ENCODE measurements at regions not wholly inside any gene's neighbourhood (a gene's known extent, or its start where the extent isn't known, plus 50 kb on each side); places are given as distances from the start of the nearest gene placed in this dataset.

DNA sequence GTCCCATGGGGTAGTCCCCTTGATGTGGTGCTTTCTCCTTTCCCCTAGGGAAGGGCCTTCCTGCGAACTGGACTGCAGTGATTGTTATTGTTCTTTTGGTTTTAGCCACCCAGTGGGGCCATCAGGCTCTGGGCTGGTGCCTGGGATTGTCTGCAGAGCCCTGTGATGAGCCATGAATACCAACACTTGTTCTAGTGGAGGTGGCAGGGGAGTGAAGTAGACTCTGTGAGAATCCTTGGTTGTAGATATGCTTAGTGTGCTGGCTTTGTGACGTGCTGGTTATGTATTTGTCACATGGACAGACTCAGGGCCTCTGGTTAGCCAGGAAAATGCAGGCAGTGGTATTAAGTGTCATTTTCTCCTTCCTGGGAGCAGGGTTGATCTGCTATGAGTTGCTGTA lies 51.8 kb upstream of the NDUFB4 start:
- FAIRE-seq, result no peak

DNA sequence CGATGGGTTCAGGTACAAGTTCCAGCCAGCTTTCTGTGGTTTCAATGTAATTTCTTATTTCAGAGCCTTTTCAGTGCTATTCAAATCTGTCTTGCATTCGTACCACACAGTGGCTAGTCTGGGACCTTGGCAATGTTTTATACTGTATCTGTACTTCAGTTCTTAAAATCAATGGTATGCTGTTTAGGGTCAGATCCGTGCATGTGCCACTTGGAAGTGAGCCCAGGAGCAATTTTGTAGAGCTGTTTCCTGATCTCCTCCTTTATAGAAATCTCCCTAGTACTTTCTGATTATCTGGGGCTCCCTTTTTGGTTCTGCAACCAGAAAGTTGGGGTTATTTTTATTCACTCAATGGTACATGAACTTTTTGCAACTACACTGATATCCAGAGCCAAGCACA lies 59.5 kb upstream of the NDUFB4 start:
- Histone ChIP-seq H3K27ac (ENCODE audit: low read depth, low read length) (no peak overlapping the region), H3K79me2 (ENCODE audit: insufficient read depth, low read length) (no peaks in the 10 kb centered on the region), H3K4me1 (ENCODE audit: insufficient read depth, low read length) (no peaks in the 10 kb centered on the region), H3K9ac (ENCODE audit: low read length) (no peak overlapping the region), H3K4me3 (ENCODE audit: insufficient read depth, low read depth, low read length) (no peak overlapping the region), H3K36me3 (ENCODE audit: insufficient read depth, low read length) (no peaks in the 10 kb centered on the region), H4K20me1 (ENCODE audit: insufficient read depth, low read length) (no peaks in the 10 kb centered on the region), H3K4me2 (ENCODE audit: low read length) (no peak overlapping the region), H3K9me3 (ENCODE audit: insufficient read depth, low read depth, low read length) (peaks cover 3% of the 10 kb centered on the region), H3K27me3 (ENCODE audit: insufficient read depth, low read length) (no peaks in the 10 kb centered on the region), H2AFZ (ENCODE audit: low read depth, low read length) (no peak overlapping the region)
- peaks cover 16% of the 10 kb centered on the region for H3K9me3 Mint-ChIP-seq (ENCODE audit: unreplicated experiment)
- TF ChIP-seq, protein P1, sequence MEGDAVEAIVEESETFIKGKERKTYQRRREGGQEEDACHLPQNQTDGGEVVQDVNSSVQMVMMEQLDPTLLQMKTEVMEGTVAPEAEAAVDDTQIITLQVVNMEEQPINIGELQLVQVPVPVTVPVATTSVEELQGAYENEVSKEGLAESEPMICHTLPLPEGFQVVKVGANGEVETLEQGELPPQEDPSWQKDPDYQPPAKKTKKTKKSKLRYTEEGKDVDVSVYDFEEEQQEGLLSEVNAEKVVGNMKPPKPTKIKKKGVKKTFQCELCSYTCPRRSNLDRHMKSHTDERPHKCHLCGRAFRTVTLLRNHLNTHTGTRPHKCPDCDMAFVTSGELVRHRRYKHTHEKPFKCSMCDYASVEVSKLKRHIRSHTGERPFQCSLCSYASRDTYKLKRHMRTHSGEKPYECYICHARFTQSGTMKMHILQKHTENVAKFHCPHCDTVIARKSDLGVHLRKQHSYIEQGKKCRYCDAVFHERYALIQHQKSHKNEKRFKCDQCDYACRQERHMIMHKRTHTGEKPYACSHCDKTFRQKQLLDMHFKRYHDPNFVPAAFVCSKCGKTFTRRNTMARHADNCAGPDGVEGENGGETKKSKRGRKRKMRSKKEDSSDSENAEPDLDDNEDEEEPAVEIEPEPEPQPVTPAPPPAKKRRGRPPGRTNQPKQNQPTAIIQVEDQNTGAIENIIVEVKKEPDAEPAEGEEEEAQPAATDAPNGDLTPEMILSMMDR (IDR thresholded peaks at IDR 0.05; ENCODE audit: insufficient read depth, low read depth, low read length), result no peak
- TF ChIP-seq EZH2 (IDR thresholded peaks at IDR 0.05; ENCODE audit: insufficient read depth, low read length), result no peak
- no peak overlapping the region for H3K4me3 Mint-ChIP-seq (ENCODE audit: unreplicated experiment)
- H3K27me3 Mint-ChIP-seq (ENCODE audit: low read depth, unreplicated experiment), result no peaks in the 10 kb centered on the region
- no peak overlapping the region for H3K27ac Mint-ChIP-seq (ENCODE audit: unreplicated experiment)
- no peaks in the 10 kb centered on the region for H3K36me3 Mint-ChIP-seq (ENCODE audit: low read depth, unreplicated experiment)
- DNase-seq (ENCODE audit: low read depth) (no peak), FAIRE-seq (no peak)
- H3K4me1 Mint-ChIP-seq (ENCODE audit: low read depth, unreplicated experiment), result no peaks in the 10 kb centered on the region

More for the DNA sequence above, 51.8 kb upstream of the NDUFB4 start:
- no peaks in the 10 kb centered on the region for H3K4me1 ChIP-seq (ENCODE audit: insufficient read depth, low read length)
- H3K27me3 ChIP-seq (ENCODE audit: insufficient read depth, low read length), result no peaks in the 10 kb centered on the region
- H2AFZ ChIP-seq (ENCODE audit: low read depth, low read length), result no peak overlapping the region
- Mint-ChIP-seq H3K4me3 (ENCODE audit: unreplicated experiment) (no peak overlapping the region), H3K27me3 (ENCODE audit: low read depth, unreplicated experiment) (peaks cover 2% of the 10 kb centered on the region), H3K4me1 (ENCODE audit: low read depth, unreplicated experiment) (no peaks in the 10 kb centered on the region), H3K27ac (ENCODE audit: unreplicated experiment) (no peak overlapping the region), H3K36me3 (ENCODE audit: low read depth, unreplicated experiment) (peaks cover 2% of the 10 kb centered on the region), H3K9me3 (ENCODE audit: unreplicated experiment) (peaks cover 16% of the 10 kb centered on the region)
- no peak overlapping the region for H3K27ac ChIP-seq (ENCODE audit: low read depth, low read length)
- no peaks in the 10 kb centered on the region for H3K36me3 ChIP-seq (ENCODE audit: insufficient read depth, low read length)
- H3K4me2 ChIP-seq (ENCODE audit: low read length), result no peak overlapping the region
- no peaks in the 10 kb centered on the region for H3K9me3 ChIP-seq (ENCODE audit: insufficient read depth, low read depth, low read length)
- DNase-seq (ENCODE audit: low read depth), result no peak
- no peak for TF ChIP-seq EZH2 (IDR thresholded peaks at IDR 0.05; ENCODE audit: insufficient read depth, low read length)
- TF ChIP-seq, protein P1 (IDR thresholded peaks at IDR 0.05; ENCODE audit: insufficient read depth, low read depth, low read length), result no peak
- no peaks in the 10 kb centered on the region for H4K20me1 ChIP-seq (ENCODE audit: insufficient read depth, low read length)
- no peaks in the 10 kb centered on the region for H3K79me2 ChIP-seq (ENCODE audit: insufficient read depth, low read length)
- H3K4me3 ChIP-seq (ENCODE audit: insufficient read depth, low read depth, low read length), result no peak overlapping the region
- H3K9ac ChIP-seq (ENCODE audit: low read length), result no peak overlapping the region

DNA sequence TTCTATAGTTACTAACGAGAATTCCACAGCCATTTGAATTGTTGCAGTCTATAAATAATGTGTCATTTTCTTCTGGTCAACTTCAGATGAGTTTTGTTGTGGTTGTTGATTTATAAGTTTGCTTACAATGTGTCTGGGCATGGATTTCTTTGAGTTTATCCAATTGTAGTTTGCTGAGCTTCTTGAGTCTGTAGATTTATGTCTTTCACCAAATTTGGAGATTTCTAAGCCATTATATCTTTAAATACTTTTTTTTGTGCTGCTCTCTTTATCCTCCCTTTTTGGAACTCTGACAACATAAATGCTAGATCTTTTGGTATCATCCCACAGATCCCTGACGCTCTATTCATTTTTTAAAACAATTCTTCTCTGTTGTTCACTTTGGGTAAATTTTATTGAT lies 63.2 kb upstream of the NDUFB4 start:
- Histone ChIP-seq H3K9ac (ENCODE audit: low read length) (no peak overlapping the region), H3K9me3 (ENCODE audit: insufficient read depth, low read depth, low read length) (no peaks in the 10 kb centered on the region), H3K4me2 (ENCODE audit: low read length) (no peak overlapping the region), H2AFZ (ENCODE audit: low read depth, low read length) (no peak overlapping the region), H3K79me2 (ENCODE audit: insufficient read depth, low read length) (no peaks in the 10 kb centered on the region), H3K4me3 (ENCODE audit: insufficient read depth, low read depth, low read length) (no peak overlapping the region), H3K36me3 (ENCODE audit: insufficient read depth, low read length) (no peaks in the 10 kb centered on the region), H3K27me3 (ENCODE audit: insufficient read depth, low read length) (no peaks in the 10 kb centered on the region), H4K20me1 (ENCODE audit: insufficient read depth, low read length) (no peaks in the 10 kb centered on the region), H3K27ac (ENCODE audit: low read depth, low read length) (no peak overlapping the region), H3K4me1 (ENCODE audit: insufficient read depth, low read length) (no peaks in the 10 kb centered on the region)
- no peak for FAIRE-seq
- Mint-ChIP-seq H3K9me3 (ENCODE audit: unreplicated experiment) (peaks cover 2% of the 10 kb centered on the region), H3K27ac (ENCODE audit: unreplicated experiment) (no peak overlapping the region), H3K4me1 (ENCODE audit: low read depth, unreplicated experiment) (no peaks in the 10 kb centered on the region), H3K36me3 (ENCODE audit: low read depth, unreplicated experiment) (no peaks in the 10 kb centered on the region), H3K4me3 (ENCODE audit: unreplicated experiment) (no peak overlapping the region), H3K27me3 (ENCODE audit: low read depth, unreplicated experiment) (no peaks in the 10 kb centered on the region)
- DNase-seq (ENCODE audit: low read depth), result no peak
- no peak for TF ChIP-seq EZH2 (IDR thresholded peaks at IDR 0.05; ENCODE audit: insufficient read depth, low read length)
- TF ChIP-seq, protein P1 (IDR thresholded peaks at IDR 0.05; ENCODE audit: insufficient read depth, low read depth, low read length), result no peak

Data from astrocyte (in vitro differentiated cells and primary cell).